Esophagus squamous epithelium (tissue), 5 donors: ENCODE measurements at regions not wholly inside any gene's neighbourhood (a gene's known extent, or its start where the extent isn't known, plus 50 kb on each side); places are given as distances from the start of the nearest gene placed in this dataset.

ENCODE experiments used
- DNase-seq: peaks from one replicate; lab custom pipeline; 2025; lab: John Stamatoyannopoulos, UW
- H3K27ac ChIP-seq, 4 donors: fragments of 200-600 bp; sonication (generic); one replicate each; pipeline ENCODE4 v1.5.1; 2016 to 2019; ENCODE audit warnings: mild to moderate bottlenecking in 1 of 4
- H3K27me3 ChIP-seq, 4 donors: fragments of 200-600 bp; sonication (generic); 1 replicate in 3 of 4; 2 replicates in 1 of 4; pipeline versions ENCODE4 v1.5.1 to v1.6.0; 2017 to 2021; ENCODE audit warnings: antibody characterized with exemption in 1 of 4
- H3K36me3 ChIP-seq, 3 donors: fragments of 200-600 bp; sonication (generic); one replicate each; pipeline ENCODE4 v1.5.1; 2016 to 2019
- H3K4me1 ChIP-seq, 3 donors: fragments of 200-600 bp; sonication (generic); one replicate each; pipeline ENCODE4 v1.5.1; 2017 to 2019
- H3K4me3 ChIP-seq, 4 donors: fragments of 200-600 bp; sonication (generic); 1 replicate in 3 of 4; 2 replicates in 1 of 4; pipeline ENCODE4 v1.5.1; 2016 to 2019; ENCODE audit warnings: mild to moderate bottlenecking in 2 of 4, moderate library complexity in 1 of 4
- H3K9me3 ChIP-seq, 3 donors: fragments of 200-600 bp; sonication (generic); one replicate each; pipeline ENCODE4 v1.5.1; 2016 to 2019
- POLR2A ChIP-seq, 4 donors: fragments of 450-650 bp; IDR thresholded peaks; one replicate each; pipeline ENCODE4 v1.6.1; 2017; ENCODE audit warnings: antibody characterized with exemption in 4 of 4, mild to moderate bottlenecking in 4 of 4, moderate library complexity in 3 of 4
- WGBS, 2 donors: methylation state at CpG; one replicate each; pipeline ENCODE4 v1.1.5; 2018; 5-methylcytosine and 5-hydroxymethylcytosine counted together
- intact Hi-C: fragments of 100-400 bp; cut with DNase I; formaldehyde crosslinking; loops from one replicate; pipeline ENCODE4 v1.15.0; 2022
- TF ChIP-seq, protein P1 (sequence below), 6 experiments: fragments of 450-650 bp in 4 of 6; fragments of 200-600 bp in 2 of 6; sonication (generic) in 2 of 6; IDR thresholded peaks; one replicate each; pipeline ENCODE4 v1.5.1; 2016 to 2019; ENCODE audit warnings: antibody characterized with exemption in 6 of 6, mild to moderate bottlenecking in 4 of 6, moderate library complexity in 4 of 6
- donor health status: DM: yes; HTN: yes; CAD: no.

DNA sequence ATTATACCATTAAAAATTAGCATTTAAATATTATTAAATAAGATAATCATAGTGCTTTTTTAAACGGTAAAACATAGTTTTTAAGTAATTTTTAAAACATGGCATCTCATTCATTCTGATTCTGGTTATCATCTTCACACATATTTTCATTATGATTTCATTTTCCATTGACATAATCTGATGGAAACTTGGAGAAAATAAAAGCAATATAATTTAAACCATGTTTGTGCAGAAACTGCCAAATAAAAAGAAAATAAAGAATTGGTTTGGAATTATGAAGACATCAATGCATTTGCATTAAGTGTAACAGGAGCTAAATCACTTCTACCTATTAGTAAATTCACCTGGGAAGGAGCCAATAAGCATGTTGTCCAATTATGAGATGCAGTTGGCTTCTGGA lies 490.1 kb upstream of the CD180 start:
- 60 to 65% methylated on average over 1 of the region's 1 CpG for WGBS, 2 donors
- no peaks in the 10 kb centered on the region for H3K27me3 ChIP-seq
- no peak for DNase-seq
- no peaks in the 10 kb centered on the region for H3K4me1 ChIP-seq
- H3K9me3 ChIP-seq: no peaks in the 10 kb centered on the region
- H3K36me3 ChIP-seq: no peaks in the 10 kb centered on the region
- intact Hi-C loops: no loop called here
- TF ChIP-seq POLR2A (IDR thresholded peaks at IDR 0.05): no peak
- TF ChIP-seq, protein P1, sequence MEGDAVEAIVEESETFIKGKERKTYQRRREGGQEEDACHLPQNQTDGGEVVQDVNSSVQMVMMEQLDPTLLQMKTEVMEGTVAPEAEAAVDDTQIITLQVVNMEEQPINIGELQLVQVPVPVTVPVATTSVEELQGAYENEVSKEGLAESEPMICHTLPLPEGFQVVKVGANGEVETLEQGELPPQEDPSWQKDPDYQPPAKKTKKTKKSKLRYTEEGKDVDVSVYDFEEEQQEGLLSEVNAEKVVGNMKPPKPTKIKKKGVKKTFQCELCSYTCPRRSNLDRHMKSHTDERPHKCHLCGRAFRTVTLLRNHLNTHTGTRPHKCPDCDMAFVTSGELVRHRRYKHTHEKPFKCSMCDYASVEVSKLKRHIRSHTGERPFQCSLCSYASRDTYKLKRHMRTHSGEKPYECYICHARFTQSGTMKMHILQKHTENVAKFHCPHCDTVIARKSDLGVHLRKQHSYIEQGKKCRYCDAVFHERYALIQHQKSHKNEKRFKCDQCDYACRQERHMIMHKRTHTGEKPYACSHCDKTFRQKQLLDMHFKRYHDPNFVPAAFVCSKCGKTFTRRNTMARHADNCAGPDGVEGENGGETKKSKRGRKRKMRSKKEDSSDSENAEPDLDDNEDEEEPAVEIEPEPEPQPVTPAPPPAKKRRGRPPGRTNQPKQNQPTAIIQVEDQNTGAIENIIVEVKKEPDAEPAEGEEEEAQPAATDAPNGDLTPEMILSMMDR (IDR thresholded peaks at IDR 0.05): no peak
- H3K27ac ChIP-seq: no peak overlapping the region
- no peak overlapping the region for H3K4me3 ChIP-seq

DNA sequence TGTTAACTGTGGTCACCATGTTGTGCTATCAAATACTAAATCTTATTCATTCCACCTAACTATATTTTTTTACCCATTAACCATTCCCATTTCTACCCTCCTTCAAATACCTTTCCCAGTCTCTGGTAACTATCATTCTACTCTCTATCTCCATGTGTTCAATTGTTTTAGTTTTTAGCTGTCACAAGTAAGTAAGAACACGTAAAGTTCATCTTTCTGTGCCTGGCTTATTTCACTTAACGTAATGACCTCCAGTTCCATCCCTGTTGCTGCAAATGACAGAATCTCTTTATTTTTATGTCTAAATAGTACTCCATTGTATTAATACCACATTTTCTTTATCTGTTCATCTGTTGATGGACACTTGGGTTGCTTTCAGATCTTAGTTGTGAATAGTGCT lies 485.1 kb upstream of the CD180 start:
- Histone ChIP-seq H3K4me3 (no peak overlapping the region), H3K9me3 (no peaks in the 10 kb centered on the region), H3K4me1 (no peaks in the 10 kb centered on the region), H3K27me3 (no peaks in the 10 kb centered on the region), H3K36me3 (no peaks in the 10 kb centered on the region), H3K27ac (no peak overlapping the region)
- DNase-seq: no peak
- 88 to 91% methylated on average over 2 of the region's 2 CpGs for WGBS, 2 donors
- TF ChIP-seq, protein P1 (IDR thresholded peaks at IDR 0.05): no peak
- no peak for TF ChIP-seq POLR2A (IDR thresholded peaks at IDR 0.05)
- intact Hi-C loops: no loop called here

DNA sequence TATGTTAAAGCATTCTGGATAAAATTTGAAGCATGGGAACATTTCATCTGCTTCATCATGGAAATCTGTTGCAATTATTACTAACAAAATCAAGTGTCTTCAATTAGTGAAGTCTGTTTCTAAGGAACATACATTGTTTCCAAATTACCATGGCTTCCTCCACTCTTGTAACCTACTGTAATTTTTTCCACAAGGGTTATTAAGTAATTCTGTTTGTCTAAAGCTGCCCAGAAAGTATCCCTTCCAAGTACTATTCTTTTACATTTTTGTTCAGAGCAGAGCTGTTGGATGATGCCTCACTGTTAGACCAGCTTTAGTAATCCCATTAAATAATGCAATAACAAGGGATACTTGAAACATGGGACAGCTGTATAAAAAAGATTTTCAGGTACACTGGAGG lies 483.5 kb upstream of the CD180 start:
- Histone ChIP-seq H3K36me3 (no peaks in the 10 kb centered on the region), H3K9me3 (no peaks in the 10 kb centered on the region), H3K4me1 (no peaks in the 10 kb centered on the region), H3K27ac (peak overlapping the region in 3 of 4 donors; percentile 41 to 72 (median 68)), H3K27me3 (no peaks in the 10 kb centered on the region), H3K4me3 (no peak overlapping the region)
- TF ChIP-seq, protein P1 (IDR thresholded peaks at IDR 0.05): no peak
- TF ChIP-seq POLR2A (IDR thresholded peaks at IDR 0.05): no peak
- no peak for DNase-seq
- intact Hi-C loops: no loop called here

DNA sequence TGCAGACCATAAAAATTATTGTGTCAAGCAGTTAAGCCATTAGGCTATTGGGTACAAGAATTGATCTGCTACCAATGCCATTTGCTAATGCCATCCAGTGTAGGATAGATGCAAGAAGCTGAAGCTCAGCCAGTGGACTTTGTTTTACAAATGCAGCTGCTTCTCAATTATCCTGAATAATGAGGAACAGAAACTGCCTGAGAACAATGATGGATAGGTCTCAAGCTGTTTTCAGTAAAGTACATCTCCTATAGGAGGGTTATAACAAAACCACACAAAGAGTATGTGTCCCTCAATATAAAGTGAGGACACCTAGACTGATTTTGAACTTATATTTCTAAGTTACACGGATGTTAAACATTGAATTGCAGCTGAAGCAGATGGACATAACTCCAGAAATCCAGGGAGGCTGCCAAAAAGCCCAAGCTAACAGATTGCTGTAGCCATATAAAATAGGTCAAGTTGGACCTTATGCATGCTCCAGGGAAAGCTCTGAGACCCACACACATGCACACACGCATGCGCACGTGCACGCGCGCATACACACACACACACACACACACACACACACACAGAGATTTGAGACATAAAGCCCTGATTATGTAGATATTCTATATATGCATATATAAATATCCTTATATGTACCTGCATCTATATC lies 482.7 kb upstream of the CD180 start:
- WGBS, 2 donors: 85 to 90% methylated on average over 7 of the region's 7 CpGs
- Histone ChIP-seq H3K4me1 (no peaks in the 10 kb centered on the region), H3K4me3 (no peak overlapping the region), H3K27ac (peak overlapping the region in 2 of 4 donors; percentile 12 to 32), H3K36me3 (no peaks in the 10 kb centered on the region), H3K9me3 (no peaks in the 10 kb centered on the region), H3K27me3 (no peaks in the 10 kb centered on the region)
- intact Hi-C loops: no loop called here
- TF ChIP-seq, protein P1 (IDR thresholded peaks at IDR 0.05): no peak
- no peak for TF ChIP-seq POLR2A (IDR thresholded peaks at IDR 0.05)
- DNase-seq: no peak

DNA sequence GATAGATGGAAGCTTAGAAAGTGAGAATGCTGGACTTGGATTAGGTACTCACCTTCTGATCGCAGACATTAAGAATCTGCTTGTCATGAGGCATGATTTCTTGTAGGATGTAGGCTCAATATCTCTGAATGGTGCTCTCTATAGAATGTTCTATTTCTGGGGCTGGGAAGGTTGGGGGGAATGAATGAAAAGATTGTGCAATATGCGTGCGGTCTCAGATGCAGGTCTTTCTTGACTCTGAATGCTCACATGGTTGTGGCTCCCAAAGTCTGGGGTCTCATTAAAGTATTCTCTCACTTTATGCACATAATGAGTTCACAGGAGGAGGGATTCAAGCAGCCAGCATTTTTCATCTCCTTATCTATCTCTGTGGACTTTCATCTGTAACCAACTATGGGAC lies 482.0 kb upstream of the CD180 start:
- DNase-seq: no peak
- Histone ChIP-seq H3K9me3 (no peaks in the 10 kb centered on the region), H3K27me3 (no peaks in the 10 kb centered on the region), H3K36me3 (no peaks in the 10 kb centered on the region), H3K4me1 (no peaks in the 10 kb centered on the region), H3K27ac (peak overlapping the region in 1 of 4 donors; percentile 12), H3K4me3 (no peak overlapping the region)
- 70 to 90% methylated on average over 3 of the region's 3 CpGs for WGBS, 2 donors
- intact Hi-C loops: no loop called here
- TF ChIP-seq, protein P1 (IDR thresholded peaks at IDR 0.05): no peak
- TF ChIP-seq POLR2A (IDR thresholded peaks at IDR 0.05): no peak
